ENCODE measurements at regions not wholly inside any gene's neighbourhood (a gene's known extent, or its start where the extent isn't known, plus 50 kb on each side); places are given as distances from the start of the nearest gene placed in this dataset.
"Not testable (repeated sequence)": the region's sequence is repeated elsewhere in the genome, so short reads cannot be mapped to it uniquely, and the experiment has no call there.

GRCh38 chr7:128561116-128561722 lies 84.7 kb downstream of the METTL2B start:
- not testable (repeated sequence) for DNase-seq

GRCh38 chr7:128562795-128563194 lies 86.2 kb downstream of the METTL2B start:
- DNase-seq, result not testable (repeated sequence)

- DNase-seq, result not testable (repeated sequence)
These were observed 87.7 kb downstream of the METTL2B start for GRCh38 chr7:128564123-128564700.

GRCh38 chr7:128564932-128565864 lies 88.7 kb downstream of the METTL2B start:
- not testable (repeated sequence) for DNase-seq

- not testable (repeated sequence) for DNase-seq
These were observed 96.8 kb upstream of the GARIN1A start for GRCh38 chr7:128575277-128575676.

GRCh38 chr7:128576953-128577352 lies 95.1 kb upstream of the GARIN1A start:
- not testable (repeated sequence) for DNase-seq

GRCh38 chr7:128579843-128580242 lies 92.2 kb upstream of the GARIN1A start:
- not testable (repeated sequence) for DNase-seq

- DNase-seq, result not testable (repeated sequence)
These were observed 91.0 kb upstream of the GARIN1A start for GRCh38 chr7:128581100-128581499.

- DNase-seq, result not testable (repeated sequence)
These were observed 90.1 kb upstream of the GARIN1A start for GRCh38 chr7:128581825-128582561.

GRCh38 chr7:128586715-128587114 lies 85.4 kb upstream of the GARIN1A start:
- DNase-seq, result not testable (repeated sequence)

GRCh38 chr7:128591705-128592104 lies 80.4 kb upstream of the GARIN1A start:
- DNase-seq, result no peak

GRCh38 chr7:128592209-128592608 lies 79.9 kb upstream of the GARIN1A start:
- DNase-seq, result not testable (repeated sequence)

- DNase-seq, result not testable (repeated sequence)
These were observed 78.0 kb upstream of the GARIN1A start for GRCh38 chr7:128594061-128594460.

- not testable (repeated sequence) for DNase-seq
These were observed 75.6 kb upstream of the GARIN1A start for GRCh38 chr7:128596336-128597128.

GRCh38 chr7:128598946-128599345 lies 73.1 kb upstream of the GARIN1A start:
- DNase-seq, result not testable (repeated sequence)

- DNase-seq, result peak; percentile 56
These were observed 63.2 kb upstream of the GARIN1A start for GRCh38 chr7:128608678-128609421.

GRCh38 chr7:128613366-128613765 lies 58.7 kb upstream of the GARIN1A start:
- DNase-seq, result not testable (repeated sequence)

- DNase-seq, result not testable (repeated sequence)
These were observed 57.3 kb upstream of the GARIN1A start for GRCh38 chr7:128614812-128615211.

- DNase-seq, result not testable (repeated sequence)
These were observed 55.3 kb upstream of the GARIN1A start for GRCh38 chr7:128616799-128617198.
